IMR-90 (cell line): ENCODE measurements at regions not wholly inside any gene's neighbourhood (a gene's known extent, or its start where the extent isn't known, plus 50 kb on each side); places are given as distances from the start of the nearest gene placed in this dataset.
"Not testable (repeated sequence)": the region's sequence is repeated elsewhere in the genome, so short reads cannot be mapped to it uniquely, and the experiment has no call there.

ENCODE experiments used
- ATAC-seq: fragments of 200-7000 bp; cut with Tn5 transposase; 2 replicates; pipeline ENCODE4 v1.9.1; 2020; ENCODE audit warnings: low read depth, mild to moderate bottlenecking, moderate library complexity
- BruUV-seq: library from RNA; stranded (reverse); fragments of 400-500 nt; replicated peaks from 2 replicates; lab custom pipeline; 2021; lab: Mats Ljungman, UMichigan
- CTCF ChIA-PET: fragments of 300-600 bp; formaldehyde crosslinking; extraction: SDS; loops from one replicate; lab custom pipeline; 2021; ENCODE audit warnings: antibody characterized with exemption; lab: Yijun Ruan, JAX
- POLR2A ChIA-PET: fragments of 300-600 bp; sonication (Branson Sonifier 250); formaldehyde crosslinking; loops from one replicate; lab custom pipeline; 2022; ENCODE audit warnings: antibody characterized with exemption; ENCODE audit not compliant: unreplicated experiment; lab: Charles Lee
- DNase-seq: peaks from one replicate; pipeline ENCODE4 v3.0.0; 2013
- H2AFZ ChIP-seq: replicated peaks from 2 replicates; pipeline ENCODE3; 2013; ENCODE audit warnings: low read length, mild to moderate bottlenecking; ENCODE audit not compliant: poor library complexity
- H2AK5ac ChIP-seq: 2 replicates; pipeline ENCODE4 v1.6.1; 2013; ENCODE audit warnings: low read depth, low read length, inconsistent platforms
- H2AK9ac ChIP-seq: replicated peaks from 2 replicates; pipeline ENCODE3; 2013; ENCODE audit warnings: mild to moderate bottlenecking, low read depth, low read length, moderate library complexity; ENCODE audit not compliant: poor library complexity
- H2BK120ac ChIP-seq: 2 replicates; pipeline ENCODE4 v1.6.1; 2013; ENCODE audit warnings: low read depth, low read length, inconsistent platforms
- H2BK15ac ChIP-seq: 3 replicates; pipeline ENCODE4 v1.6.1; 2013; ENCODE audit warnings: low read depth, low read length, inconsistent platforms
- H2BK20ac ChIP-seq: 2 replicates; pipeline ENCODE4 v1.6.1; 2013; ENCODE audit warnings: low read depth, mild to moderate bottlenecking, inconsistent platforms, low read length, moderate library complexity
- H2BK5ac ChIP-seq: 2 replicates; pipeline ENCODE4 v1.6.1; 2013; ENCODE audit warnings: mild to moderate bottlenecking, low read depth, low read length, inconsistent platforms; ENCODE audit not compliant: poor library complexity, severe bottlenecking
- H3K14ac ChIP-seq: replicated peaks from 2 replicates; pipeline ENCODE4 v1.6.1; 2013; ENCODE audit warnings: low read depth, low read length, inconsistent platforms
- H3K18ac ChIP-seq: 2 replicates; pipeline ENCODE4 v1.6.1; 2013; ENCODE audit warnings: low read depth, low read length, control low read depth
- H3K23ac ChIP-seq: 2 replicates; pipeline ENCODE4 v1.6.1; 2013; ENCODE audit warnings: low read depth, low read length, inconsistent platforms
- H3K27ac ChIP-seq: 2 replicates; pipeline ENCODE4 v1.5.1; 2013; ENCODE audit warnings: mild to moderate bottlenecking, control low read depth, low read length; ENCODE audit not compliant: insufficient read depth
- H3K27me3 ChIP-seq: 2 replicates; pipeline ENCODE4 v1.6.1; 2013; ENCODE audit warnings: low read length; ENCODE audit not compliant: control insufficient read depth, insufficient read depth
- H3K36me3 ChIP-seq: 2 replicates; pipeline ENCODE4 v1.6.1; 2013; ENCODE audit warnings: low read length, mixed read lengths; ENCODE audit not compliant: control insufficient read depth, insufficient read depth
- H3K4ac ChIP-seq: 2 replicates; pipeline ENCODE4 v1.6.1; 2013; ENCODE audit warnings: low read depth, low read length, inconsistent platforms
- H3K4me1 ChIP-seq: 2 replicates; pipeline ENCODE4 v1.6.1; 2013; ENCODE audit warnings: low read length, mixed read lengths; ENCODE audit not compliant: control insufficient read depth, insufficient read depth
- H3K4me2 ChIP-seq: 2 replicates; pipeline ENCODE4 v1.6.1; 2013; ENCODE audit warnings: low read depth, mild to moderate bottlenecking, control low read depth, low read length, moderate library complexity
- H3K4me3 ChIP-seq: 2 replicates; pipeline ENCODE4 v1.5.1; 2013; ENCODE audit warnings: low read depth, mild to moderate bottlenecking, control low read depth, low read length, moderate library complexity; ENCODE audit not compliant: insufficient read depth
- H3K56ac ChIP-seq: 2 replicates; pipeline ENCODE4 v1.6.1; 2013; ENCODE audit warnings: low read length, inconsistent platforms; ENCODE audit not compliant: insufficient read depth; ENCODE audit errors: extremely low read depth
- H3K79me1 ChIP-seq, 2 experiments: 2 replicates each; pipeline ENCODE4 v1.6.1; 2013; ENCODE audit warnings: low read length in 2 of 2, inconsistent platforms in 1 of 2, low read depth in 1 of 2
- H3K9ac ChIP-seq: 2 replicates; pipeline ENCODE4 v1.6.1; 2013; ENCODE audit warnings: low read depth, low read length, control low read depth
- H3K9me1 ChIP-seq: 2 replicates; pipeline ENCODE4 v1.6.1; 2013; ENCODE audit warnings: low read length, inconsistent platforms; ENCODE audit not compliant: insufficient read depth
- H3K9me3 ChIP-seq: 2 replicates; pipeline ENCODE4 v1.6.1; 2013; ENCODE audit warnings: low read length; ENCODE audit not compliant: control insufficient read depth, insufficient read depth
- H4K20me1 ChIP-seq: 2 replicates; pipeline ENCODE4 v1.6.1; 2013; ENCODE audit warnings: low read length, inconsistent platforms; ENCODE audit not compliant: insufficient read depth
- H4K5ac ChIP-seq: 2 replicates; pipeline ENCODE4 v1.6.1; 2013; ENCODE audit warnings: mild to moderate bottlenecking, low read depth, low read length, control low read depth
- H4K8ac ChIP-seq, 2 experiments: 2 replicates each; pipeline ENCODE4 v1.6.1; 2013; ENCODE audit warnings: low read depth in 2 of 2, low read length in 2 of 2, control low read depth in 1 of 2, inconsistent platforms in 1 of 2
- H4K91ac ChIP-seq: 2 replicates; pipeline ENCODE4 v1.6.1; 2013; ENCODE audit warnings: low read depth, low read length, inconsistent platforms; ENCODE audit not compliant: insufficient read depth
- dilution Hi-C: fragments of 300-500 bp; cut with HindIII; formaldehyde crosslinking; loops from one replicate; pipeline ENCODE4 v1.14.3; 2018; ENCODE audit warnings: low sequenced_read_pairs; ENCODE audit not compliant: unreplicated experiment
- in situ Hi-C: fragments of 300-500 bp; cut with MboI; formaldehyde crosslinking; loops from 3 replicates; pipeline ENCODE4 v1.14.3; 2019; ENCODE audit warnings: low sequenced_read_pairs, inconsistent platforms, mixed read lengths
- intact Hi-C: fragments of 100-400 bp; cut with micrococcal nuclease; formaldehyde crosslinking; loops from 2 replicates; pipeline ENCODE4 v1.10.0; 2022

DNA sequence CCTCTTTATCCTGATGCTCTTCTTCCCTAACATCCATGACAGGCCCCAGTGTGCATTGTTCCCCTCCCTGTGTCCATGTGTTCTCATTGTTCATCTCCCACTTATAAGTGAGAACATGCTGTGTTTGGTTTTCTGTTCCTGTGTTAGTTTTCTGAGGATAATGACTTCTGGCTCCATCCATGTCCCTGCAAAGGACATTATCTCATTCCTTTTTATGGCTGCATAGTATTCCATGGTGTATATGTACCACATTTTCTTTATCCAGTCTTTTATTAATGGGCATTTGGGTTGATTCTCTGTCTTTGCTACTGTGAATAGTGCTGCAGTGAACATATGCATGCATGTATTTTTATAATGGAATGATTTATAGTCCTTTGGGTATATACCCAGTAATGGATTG is 78.7 kb upstream of the EXOC2 start:
- H4K8ac ChIP-seq, CTCF ChIA-PET, H2AFZ ChIP-seq: not testable (repeated sequence)

More for the DNA sequence above, 78.7 kb upstream of the EXOC2 start:
- H3K4me3 ChIP-seq, H3K56ac ChIP-seq, H2BK15ac ChIP-seq, H4K5ac ChIP-seq, in situ Hi-C loops, H2BK120ac ChIP-seq, H3K9me1 ChIP-seq, H3K14ac ChIP-seq, H2BK20ac ChIP-seq, H2BK5ac ChIP-seq, H3K4me2 ChIP-seq, H3K9me3 ChIP-seq, H4K91ac ChIP-seq, dilution Hi-C loops, H3K18ac ChIP-seq, H3K9ac ChIP-seq, H2AK9ac ChIP-seq, H3K27ac ChIP-seq, H3K27me3 ChIP-seq, H3K4me1 ChIP-seq, BruUV-seq, H3K4ac ChIP-seq, H3K79me1 ChIP-seq, ATAC-seq, H4K20me1 ChIP-seq, intact Hi-C loops, H2AK5ac ChIP-seq, DNase-seq, H3K36me3 ChIP-seq, H3K23ac ChIP-seq: not testable (repeated sequence)
- POLR2A ChIA-PET, result interaction anchor here (0.6 kb wide), 1 partner anchor 17 kb away, joined by 4 read pairs; no protein-coding TSS in a partner anchor
